Mucosa of descending colon (tissue), 3 donors: ENCODE measurements at regions not wholly inside any gene's neighbourhood (a gene's known extent, or its start where the extent isn't known, plus 50 kb on each side); places are given as distances from the start of the nearest gene placed in this dataset.

Source experiments
- ATAC-seq: fragments of 200-7000 bp; cut with Tn5 transposase; one replicate; pipeline ENCODE4 v1.9.1; 2020; ENCODE audit warnings: mild to moderate bottlenecking, moderate library complexity
- DNase-seq, 3 donors: peaks; one replicate each; pipeline ENCODE4 v3.0.0-alpha.2; 2020
- H3K36me3 ChIP-seq: fragments of 200-600 bp; one replicate; pipeline ENCODE4 v1.8.0; 2021; ENCODE audit warnings: low read depth, mild to moderate bottlenecking
- H3K4me1 ChIP-seq: fragments of 200-600 bp; one replicate; pipeline ENCODE4 v1.8.0; 2021; ENCODE audit warnings: low read depth, mild to moderate bottlenecking
- H3K4me3 ChIP-seq: fragments of 200-600 bp; one replicate; pipeline ENCODE4 v1.8.0; 2021; ENCODE audit warnings: mild to moderate bottlenecking
- H3K9me3 ChIP-seq: fragments of 200-600 bp; one replicate; pipeline ENCODE4 v1.8.0; 2021; ENCODE audit warnings: mild to moderate bottlenecking
- CTCF ChIP-seq: fragments of 200-600 bp; IDR thresholded peaks from one replicate; pipeline ENCODE4 v1.8.0; 2022; ENCODE audit warnings: antibody characterized with exemption, mild to moderate bottlenecking
- intact Hi-C, 2 donors: fragments of 100-400 bp; cut with DNase I in 1 of 2; cut with micrococcal nuclease in 1 of 2; formaldehyde crosslinking; loops; one replicate each; pipeline versions ENCODE4 v1.11.0 to v1.11.1; 2022; cut with DNase I, micrococcal nuclease
- donor health status: DM: no; HTN: no; CAD: no; lungs with moderate emphysema.
- donor health status: DM: no; HTN: no; CAD: no.
- donor health status: DM: no; HTN: yes; CAD: no.

DNA sequence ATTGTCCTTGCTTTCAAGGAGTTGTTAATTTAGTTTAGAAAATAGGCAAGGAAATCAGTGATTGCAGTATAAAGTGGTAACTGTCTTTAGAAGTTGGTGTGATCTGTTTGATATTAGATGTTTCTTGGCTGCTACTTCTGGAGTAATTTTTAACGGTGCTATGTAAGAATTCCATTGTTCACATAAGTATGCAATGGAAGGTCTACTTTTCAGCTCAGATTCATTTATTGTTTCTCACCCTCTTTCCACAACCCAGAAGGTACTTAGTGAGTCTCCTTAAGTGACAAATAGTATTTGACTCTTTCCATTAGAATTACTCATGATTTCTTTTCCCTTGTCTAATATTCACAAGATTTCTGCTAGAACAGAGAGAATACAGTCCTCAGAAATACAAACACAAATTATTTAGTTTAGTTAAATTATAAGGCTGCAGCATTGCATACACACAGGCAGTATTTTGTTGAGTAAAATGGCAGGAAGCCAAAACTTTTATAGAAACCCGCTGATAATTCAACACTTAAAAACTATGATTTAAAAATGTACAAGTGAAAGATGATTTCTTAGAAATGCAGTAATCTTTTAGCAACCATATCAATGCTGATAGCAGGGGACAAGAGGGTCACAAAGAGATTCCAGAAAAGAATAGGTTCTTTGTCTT is 554.3 kb downstream of the CD109 start:
- Histone ChIP-seq H3K4me1 (no peaks in the 10 kb centered on the region), H3K9me3 (peaks cover 14% of the 10 kb centered on the region), H3K36me3 (no peaks in the 10 kb centered on the region), H3K4me3 (no peak overlapping the region)
- TF ChIP-seq CTCF: no peak
- no peak for DNase-seq
- ATAC-seq: no peak
- intact Hi-C loops: no loop called here

GRCh38 chr6:74249658-74250057 is 553.7 kb downstream of the CD109 start:
- Histone ChIP-seq H3K36me3 (no peaks in the 10 kb centered on the region), H3K4me3 (no peak overlapping the region), H3K4me1 (no peaks in the 10 kb centered on the region), H3K9me3 (peaks cover 10% of the 10 kb centered on the region)
- DNase-seq: no peak
- intact Hi-C loops: no loop called here
- ATAC-seq: no peak
- TF ChIP-seq CTCF: no peak

DNA sequence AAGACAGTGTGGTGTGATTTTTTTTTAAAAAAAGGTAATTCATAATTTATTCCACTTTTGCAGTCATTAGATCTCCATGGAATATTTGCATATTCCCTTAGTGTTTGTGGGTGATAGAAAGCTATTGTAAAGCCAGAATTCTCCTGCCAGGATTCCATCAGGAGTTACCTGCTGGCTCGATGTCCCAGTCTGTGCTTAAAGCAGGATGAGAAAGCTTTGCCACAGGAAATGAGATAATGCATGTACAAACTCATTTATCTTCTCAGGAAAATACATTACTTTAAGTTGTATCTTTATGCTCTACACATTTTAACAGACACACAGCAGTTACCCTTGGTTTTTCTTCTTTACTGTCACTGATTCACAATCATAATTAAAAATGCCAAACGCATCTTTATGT is 553.0 kb downstream of the CD109 start:
- no peaks in the 10 kb centered on the region for H3K36me3 ChIP-seq
- H3K9me3 ChIP-seq: peaks cover 14% of the 10 kb centered on the region
- ATAC-seq (no peak), DNase-seq (no peak)
- H3K4me1 ChIP-seq: no peaks in the 10 kb centered on the region
- H3K4me3 ChIP-seq: no peak overlapping the region
- intact Hi-C loops: no loop called here
- no peak for TF ChIP-seq CTCF

DNA sequence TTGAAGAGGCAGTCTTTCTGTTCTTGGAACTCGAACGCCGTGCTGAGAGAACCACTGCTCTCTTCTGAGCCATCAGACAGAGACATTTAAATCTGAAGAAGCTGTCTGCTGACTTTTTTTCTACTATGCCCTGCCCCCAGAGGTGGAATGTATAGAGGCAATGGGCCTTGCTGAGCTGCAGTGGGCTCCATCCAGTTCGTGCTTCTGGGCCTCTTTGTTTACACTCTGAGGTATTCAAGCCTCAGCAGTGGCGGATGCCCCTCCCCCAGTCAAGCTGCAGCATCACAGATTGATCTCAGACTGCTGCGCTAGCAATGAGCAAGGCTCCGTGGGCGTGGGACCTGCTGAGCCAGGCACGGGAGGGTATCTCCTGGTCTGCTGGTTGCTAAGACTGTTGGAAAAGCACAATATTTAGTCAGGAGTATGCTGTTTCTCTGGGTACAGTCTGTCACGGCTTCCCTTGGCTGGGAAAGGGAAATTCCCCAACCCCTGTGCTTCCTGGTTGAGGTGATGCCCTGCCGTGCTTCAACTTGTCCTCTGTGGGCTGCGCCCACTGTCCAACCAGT is 526.8 kb downstream of the CD109 start:
- no peak overlapping the region for H3K4me3 ChIP-seq
- DNase-seq (no peak), ATAC-seq (no peak)
- peaks cover 11% of the 10 kb centered on the region for H3K9me3 ChIP-seq
- no peaks in the 10 kb centered on the region for H3K4me1 ChIP-seq
- no peaks in the 10 kb centered on the region for H3K36me3 ChIP-seq
- TF ChIP-seq CTCF: no peak
- intact Hi-C loops: no loop called here

DNA sequence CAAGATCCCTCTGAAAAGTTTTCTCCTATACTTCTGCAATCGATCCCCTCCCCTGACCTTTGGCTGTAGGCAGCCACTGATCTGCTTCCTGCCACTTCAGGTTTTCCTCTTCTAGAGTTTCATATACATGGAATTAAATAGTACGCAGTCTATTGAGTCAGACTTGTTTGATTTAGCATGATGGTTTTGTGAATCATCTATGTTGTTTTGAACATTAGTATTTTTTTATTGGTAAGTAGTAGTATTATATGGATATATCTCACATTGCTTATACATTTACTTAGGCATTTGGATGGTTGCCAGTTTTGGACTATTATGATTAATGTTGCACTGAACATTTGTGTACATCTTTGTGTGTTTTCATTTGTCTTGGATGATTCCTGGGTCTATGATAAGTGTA is 518.0 kb downstream of the CD109 start:
- peaks cover 3% of the 10 kb centered on the region for H3K9me3 ChIP-seq
- intact Hi-C loops: no loop called here
- H3K4me1 ChIP-seq: no peaks in the 10 kb centered on the region
- no peak for TF ChIP-seq CTCF
- H3K36me3 ChIP-seq: no peaks in the 10 kb centered on the region
- ATAC-seq: no peak
- no peak overlapping the region for H3K4me3 ChIP-seq
- DNase-seq: no peak
